HUES64 (cell line): ENCODE measurements at regions not wholly inside any gene's neighbourhood (a gene's known extent, or its start where the extent isn't known, plus 50 kb on each side); places are given as distances from the start of the nearest gene placed in this dataset.

Source experiments
- H3K27ac ChIP-seq: 2 replicates; pipeline ENCODE4 v1.7.0; 2013; ENCODE audit warnings: low read depth, low read length, inconsistent platforms
- H3K27me3 ChIP-seq: 2 replicates; pipeline ENCODE4 v1.6.1; 2013; ENCODE audit warnings: mild to moderate bottlenecking, low read length; ENCODE audit not compliant: insufficient read depth
- H3K36me3 ChIP-seq: 2 replicates; pipeline ENCODE4 v1.6.1; 2013; ENCODE audit warnings: mild to moderate bottlenecking, low read length; ENCODE audit not compliant: insufficient read depth
- H3K4me1 ChIP-seq: 2 replicates; pipeline ENCODE4 v1.6.1; 2013; ENCODE audit warnings: mild to moderate bottlenecking, low read length, moderate library complexity; ENCODE audit not compliant: insufficient read depth
- H3K4me3 ChIP-seq: 2 replicates; pipeline ENCODE4 v1.5.1; 2013; ENCODE audit warnings: mild to moderate bottlenecking, low read length, moderate library complexity
- H3K9ac ChIP-seq: 2 replicates; pipeline ENCODE4 v1.6.1; 2013; ENCODE audit warnings: mild to moderate bottlenecking, low read depth, low read length
- H3K9me3 ChIP-seq: 2 replicates; pipeline ENCODE4 v1.6.1; 2013; ENCODE audit warnings: low read depth, low read length; ENCODE audit not compliant: insufficient read depth
- WGBS: fragments of 150-250, 120-280 bp; methylation state at CpG from one replicate; pipeline ENCODE4 v1.1.7; 2013; ENCODE audit warnings: missing lambda C conversion rate; 5-methylcytosine and 5-hydroxymethylcytosine counted together

- Histone ChIP-seq H3K36me3 (no peaks in the 10 kb centered on the region), H3K27me3 (no peaks in the 10 kb centered on the region), H3K4me1 (peaks cover 8% of the 10 kb centered on the region; the same call in 1 of the 2 replicates), H3K9ac (no peak overlapping the region), H3K9me3 (no peaks in the 10 kb centered on the region), H3K27ac (no peak overlapping the region), H3K4me3 (no peak overlapping the region)
- 94% methylated on average over 2 of the region's 2 CpGs for WGBS
Observed at GRCh38 chr3:117660941-117661817, 951.6 kb downstream of the TUSC7 start.

GRCh38 chr3:117661818-117662095, 952.2 kb downstream of the TUSC7 start:
- H3K4me1 ChIP-seq = peaks cover 11% of the 10 kb centered on the region; the same call in 1 of the 2 replicates
- H3K36me3 ChIP-seq = no peaks in the 10 kb centered on the region
- no peak overlapping the region for H3K9ac ChIP-seq
- 98% methylated on average over 3 of the region's 3 CpGs for WGBS
- no peaks in the 10 kb centered on the region for H3K27me3 ChIP-seq
- H3K9me3 ChIP-seq = no peaks in the 10 kb centered on the region
- H3K4me3 ChIP-seq = no peak overlapping the region
- H3K27ac ChIP-seq = no peak overlapping the region

DNA sequence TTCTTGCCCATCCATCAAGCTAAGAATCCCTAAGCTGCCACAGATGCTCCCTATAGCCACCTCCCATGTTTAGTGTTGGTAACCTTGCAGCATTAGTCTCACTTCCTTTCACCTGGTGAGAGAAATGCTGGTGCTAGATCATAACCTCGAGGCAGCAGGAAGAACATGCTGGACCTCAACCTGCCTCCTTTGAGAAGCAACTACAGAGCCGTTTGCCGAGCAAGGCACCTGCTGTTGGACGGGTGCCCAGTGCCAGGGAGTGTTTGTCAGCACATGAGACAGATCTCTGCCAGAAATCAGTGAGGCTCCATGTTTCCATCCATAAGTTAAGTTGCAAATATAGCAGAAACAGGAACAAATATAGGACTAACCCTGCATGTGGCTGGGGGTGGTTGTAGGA, 955.7 kb downstream of the TUSC7 start:
- Histone ChIP-seq H3K9ac (no peak overlapping the region), H3K36me3 (no peaks in the 10 kb centered on the region), H3K4me1 (peaks cover 11% of the 10 kb centered on the region; the same call in 1 of the 2 replicates), H3K4me3 (no peak overlapping the region), H3K27me3 (no peaks in the 10 kb centered on the region), H3K27ac (no peak overlapping the region), H3K9me3 (no peaks in the 10 kb centered on the region)
- 92% methylated on average over 4 of the region's 4 CpGs for WGBS

GRCh38 chr3:117666325-117666724, 956.7 kb downstream of the TUSC7 start:
- H3K27me3 ChIP-seq = no peaks in the 10 kb centered on the region
- peaks cover 4% of the 10 kb centered on the region; the same call in 1 of the 2 replicates for H3K4me1 ChIP-seq
- no peaks in the 10 kb centered on the region for H3K36me3 ChIP-seq
- H3K9ac ChIP-seq = no peak overlapping the region
- no peak overlapping the region for H3K27ac ChIP-seq
- no peaks in the 10 kb centered on the region for H3K9me3 ChIP-seq
- WGBS = 88% methylated on average over 3 of the region's 3 CpGs
- H3K4me3 ChIP-seq = no peak overlapping the region

DNA sequence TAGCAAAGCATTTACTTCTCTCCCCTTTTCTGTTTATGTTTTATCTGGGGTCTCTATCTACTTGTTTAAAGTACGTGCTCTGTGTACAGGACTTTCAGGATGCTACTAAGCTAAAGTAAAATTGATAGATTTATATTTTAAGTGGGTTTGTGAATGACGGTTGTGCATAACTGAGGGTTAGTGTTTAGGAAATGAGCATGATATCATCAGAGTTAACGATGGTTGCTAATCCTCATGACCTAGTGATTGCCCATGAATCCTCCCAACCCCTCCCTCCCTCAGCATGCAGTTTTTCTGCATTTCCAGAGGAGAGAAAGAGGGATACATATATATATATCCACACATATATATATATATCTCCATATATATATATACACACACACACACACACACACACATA, 957.2 kb downstream of the TUSC7 start:
- Histone ChIP-seq H3K27me3 (no peaks in the 10 kb centered on the region), H3K27ac (no peak overlapping the region), H3K9ac (no peak overlapping the region), H3K4me3 (no peak overlapping the region), H3K4me1 (peaks cover 4% of the 10 kb centered on the region; the same call in 1 of the 2 replicates), H3K9me3 (no peaks in the 10 kb centered on the region), H3K36me3 (no peaks in the 10 kb centered on the region)
- WGBS = 89% methylated on average over 2 of the region's 3 CpGs

DNA sequence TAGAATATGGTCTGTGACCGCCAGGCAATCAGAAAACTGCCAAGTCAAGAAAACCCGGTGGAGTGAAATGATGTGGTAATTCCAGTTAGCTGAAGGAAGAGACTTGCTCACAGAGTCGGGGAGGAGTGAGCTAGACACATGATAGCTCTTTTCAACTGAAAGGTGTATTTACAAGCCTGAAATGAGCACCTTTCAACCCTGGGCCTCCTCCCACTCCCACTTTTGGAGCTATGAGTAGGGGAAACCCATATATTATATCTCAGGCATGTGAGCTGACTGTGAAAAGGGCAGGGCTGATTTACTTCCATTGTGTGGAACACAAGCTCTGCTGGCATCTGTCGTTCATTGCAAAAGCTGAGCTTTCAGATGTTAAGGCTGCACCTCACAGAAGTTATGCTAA, 960.2 kb downstream of the TUSC7 start:
- Histone ChIP-seq H3K9ac (no peak overlapping the region), H3K4me1 (peaks cover 4% of the 10 kb centered on the region; the same call in 1 of the 2 replicates), H3K9me3 (no peaks in the 10 kb centered on the region), H3K4me3 (no peak overlapping the region), H3K36me3 (no peaks in the 10 kb centered on the region), H3K27me3 (no peaks in the 10 kb centered on the region), H3K27ac (no peak overlapping the region)
- 90% methylated on average over 4 of the region's 4 CpGs for WGBS

GRCh38 chr3:117671722-117672318, 962.2 kb downstream of the TUSC7 start:
- Histone ChIP-seq H3K27me3 (no peaks in the 10 kb centered on the region), H3K4me1 (no peaks in the 10 kb centered on the region), H3K4me3 (no peak overlapping the region), H3K27ac (no peak overlapping the region), H3K9ac (no peak overlapping the region), H3K36me3 (no peaks in the 10 kb centered on the region), H3K9me3 (no peaks in the 10 kb centered on the region)
- WGBS = 97% methylated on average over 4 of the region's 4 CpGs

- H3K4me1 ChIP-seq = no peaks in the 10 kb centered on the region
- no peaks in the 10 kb centered on the region for H3K36me3 ChIP-seq
- H3K27me3 ChIP-seq = no peaks in the 10 kb centered on the region
- H3K27ac ChIP-seq = no peak overlapping the region
- no peaks in the 10 kb centered on the region for H3K9me3 ChIP-seq
- 99% methylated on average over 3 of the region's 4 CpGs for WGBS
- H3K9ac ChIP-seq = no peak overlapping the region
- no peak overlapping the region for H3K4me3 ChIP-seq
Observed at GRCh38 chr3:117674321-117674720, 964.7 kb downstream of the TUSC7 start.

- no peak overlapping the region for H3K27ac ChIP-seq
- H3K9me3 ChIP-seq = no peaks in the 10 kb centered on the region
- H3K9ac ChIP-seq = no peak overlapping the region
- no peaks in the 10 kb centered on the region for H3K36me3 ChIP-seq
- H3K4me1 ChIP-seq = peaks cover 4% of the 10 kb centered on the region; the same call in 1 of the 2 replicates
- 91% methylated on average over 2 of the region's 2 CpGs for WGBS
- no peak overlapping the region for H3K4me3 ChIP-seq
- H3K27me3 ChIP-seq = no peaks in the 10 kb centered on the region
Observed at GRCh38 chr3:117681619-117682018, 972.0 kb downstream of the TUSC7 start.

- Histone ChIP-seq H3K4me3 (no peak overlapping the region), H3K36me3 (no peaks in the 10 kb centered on the region), H3K27ac (no peak overlapping the region), H3K27me3 (no peaks in the 10 kb centered on the region), H3K9me3 (no peaks in the 10 kb centered on the region), H3K9ac (no peak overlapping the region), H3K4me1 (peaks cover 7% of the 10 kb centered on the region; the same call in 1 of the 2 replicates)
- 96% methylated on average over 2 of the region's 2 CpGs for WGBS
Observed at GRCh38 chr3:117687096-117687495, 977.5 kb downstream of the TUSC7 start.

DNA sequence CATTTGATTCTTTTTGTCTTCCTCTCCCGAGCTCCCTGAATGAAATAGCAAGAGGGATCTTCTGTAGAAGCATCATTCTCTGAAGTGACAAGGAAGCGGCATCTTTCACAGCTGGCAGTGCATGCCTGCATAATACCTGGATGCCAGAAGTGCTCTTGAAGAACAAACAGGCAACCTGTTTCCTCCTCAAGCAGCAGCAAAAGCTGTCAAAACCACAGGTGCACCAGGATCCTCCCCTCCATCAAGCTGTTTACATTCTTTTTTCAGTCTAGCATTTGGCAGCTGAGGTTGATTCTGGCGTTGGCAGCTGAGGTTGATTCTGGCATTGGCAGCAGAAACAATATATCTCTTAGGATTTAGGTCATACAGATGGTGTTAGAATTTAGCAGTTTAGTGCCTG, 979.0 kb downstream of the TUSC7 start:
- WGBS = 71% methylated on average over 3 of the region's 3 CpGs
- Histone ChIP-seq H3K9ac (no peak overlapping the region), H3K27ac (no peak overlapping the region)

More for the DNA sequence above, 979.0 kb downstream of the TUSC7 start:
- H3K36me3 ChIP-seq = no peaks in the 10 kb centered on the region
- H3K4me3 ChIP-seq = no peak overlapping the region
- H3K27me3 ChIP-seq = no peaks in the 10 kb centered on the region
- H3K4me1 ChIP-seq = peaks cover 6% of the 10 kb centered on the region; the same call in 1 of the 2 replicates
- H3K9me3 ChIP-seq = no peaks in the 10 kb centered on the region
